CD14-positive monocyte (primary cell): ENCODE measurements at regions not wholly inside any gene's neighbourhood (a gene's known extent, or its start where the extent isn't known, plus 50 kb on each side); places are given as distances from the start of the nearest gene placed in this dataset.

ENCODE experiments used
- DNase-seq, 3 donors: peaks; one replicate each; pipeline ENCODE4 v3.0.0-alpha.2; 2011 to 2022
- H2AFZ ChIP-seq: 2 replicates; pipeline ENCODE4 v1.6.0; 2012; ENCODE audit warnings: mild to moderate bottlenecking, low read depth, low read length, inconsistent platforms; ENCODE audit not compliant: insufficient read depth, poor library complexity, severe bottlenecking
- H3K27ac ChIP-seq, 2 donors: 1 replicate in 1 of 2; 2 replicates in 1 of 2; pipeline ENCODE4 v1.5.1; 2012 to 2013; ENCODE audit warnings: low read length in 2 of 2, control low read depth in 1 of 2, inconsistent platforms in 1 of 2, low read depth in 1 of 2, mild to moderate bottlenecking in 1 of 2
- H3K27me3 ChIP-seq, 2 donors: one replicate each; pipeline versions ENCODE4 v1.6.0 to v1.6.1; 2011 to 2013; ENCODE audit warnings: low read length in 2 of 2; ENCODE audit not compliant: control insufficient read depth in 2 of 2, insufficient read depth in 2 of 2
- H3K36me3 ChIP-seq, 2 donors: replicated peaks in 1 of 2; 1 replicate in 1 of 2; 2 replicates in 1 of 2; pipeline versions ENCODE4 v1.5.1 to v1.6.1; 2012 to 2013; ENCODE audit warnings: low read length in 2 of 2, control low read depth in 1 of 2, inconsistent platforms in 1 of 2, mild to moderate bottlenecking in 1 of 2; ENCODE audit not compliant: insufficient read depth in 2 of 2, control insufficient read depth in 1 of 2
- H3K4me1 ChIP-seq, 2 donors: 1 replicate in 1 of 2; 2 replicates in 1 of 2; pipeline versions ENCODE4 v1.5.1 to v1.6.1; 2012 to 2013; ENCODE audit warnings: low read length in 2 of 2, control low read depth in 1 of 2, inconsistent platforms in 1 of 2, mild to moderate bottlenecking in 1 of 2, moderate library complexity in 1 of 2; ENCODE audit not compliant: insufficient read depth in 2 of 2, control insufficient read depth in 1 of 2
- H3K4me2 ChIP-seq: replicated peaks from 2 replicates; pipeline ENCODE3; 2012; ENCODE audit warnings: low read length, moderate library complexity, mild to moderate bottlenecking; ENCODE audit not compliant: poor library complexity, severe bottlenecking; ENCODE audit errors: extremely low read depth
- H3K4me3 ChIP-seq, 3 experiments: fragments of 200-600 bp in 1 of 3; sonication (generic) in 1 of 3; replicated peaks in 1 of 3; 1 replicate in 2 of 3; 2 replicates in 1 of 3; pipeline ENCODE4 v1.5.1; 2011 to 2013; ENCODE audit warnings: low read length in 3 of 3, mild to moderate bottlenecking in 3 of 3, control low read depth in 2 of 3, low read depth in 2 of 3, inconsistent platforms in 1 of 3, moderate library complexity in 1 of 3
- H3K79me2 ChIP-seq: 2 replicates; pipeline ENCODE4 v1.6.0; 2012; ENCODE audit warnings: mild to moderate bottlenecking, control low read depth, inconsistent platforms, low read length, moderate library complexity; ENCODE audit not compliant: insufficient read depth
- H3K9ac ChIP-seq: 2 replicates; pipeline ENCODE4 v1.6.0; 2017; ENCODE audit warnings: low read length, mild to moderate bottlenecking; ENCODE audit not compliant: insufficient read depth, poor library complexity, severe bottlenecking
- H3K9me3 ChIP-seq, 2 donors: replicated peaks in 1 of 2; 1 replicate in 1 of 2; 2 replicates in 1 of 2; pipeline versions ENCODE4 v1.5.1 to v1.6.1; 2012 to 2013; ENCODE audit warnings: low read length in 2 of 2, control low read depth in 1 of 2; ENCODE audit not compliant: control insufficient read depth in 1 of 2, insufficient read depth in 1 of 2
- H4K20me1 ChIP-seq: 2 replicates; pipeline ENCODE4 v1.6.0; 2012; ENCODE audit warnings: mild to moderate bottlenecking, low read length, control low read depth, moderate library complexity; ENCODE audit not compliant: insufficient read depth
- H3K27ac Mint-ChIP-seq, 7 donors: one replicate each; pipeline ENCODE4 v1.8.0; 2020; ENCODE audit warnings: mild to moderate bottlenecking in 7 of 7, mixed read lengths in 7 of 7, moderate library complexity in 6 of 7, inconsistent platforms in 2 of 7
- H3K27me3 Mint-ChIP-seq, 3 donors: one replicate each; pipeline ENCODE4 v1.8.0; 2021 to 2022; ENCODE audit warnings: low read depth in 3 of 3, mild to moderate bottlenecking in 3 of 3, mixed read lengths in 3 of 3, moderate library complexity in 3 of 3, inconsistent platforms in 1 of 3
- H3K36me3 Mint-ChIP-seq, 2 donors: one replicate each; pipeline ENCODE4 v1.8.0; 2020; ENCODE audit warnings: mixed read lengths in 2 of 2, inconsistent platforms in 1 of 2, mild to moderate bottlenecking in 1 of 2
- H3K4me1 Mint-ChIP-seq: one replicate; pipeline ENCODE4 v1.8.0; 2020; ENCODE audit warnings: mild to moderate bottlenecking, mixed read lengths
- H3K4me3 Mint-ChIP-seq, 2 donors: one replicate each; pipeline ENCODE4 v1.8.0; 2020; ENCODE audit warnings: mild to moderate bottlenecking in 2 of 2, mixed read lengths in 2 of 2, moderate library complexity in 1 of 2
- H3K9me3 Mint-ChIP-seq, 7 donors: one replicate each; pipeline ENCODE4 v1.8.0; 2020 to 2022; ENCODE audit warnings: mixed read lengths in 7 of 7, mild to moderate bottlenecking in 6 of 7, moderate library complexity in 6 of 7, inconsistent platforms in 2 of 7
- CTCF ChIP-seq: fragments of 200-600 bp; IDR thresholded peaks from one replicate; pipeline ENCODE4 v1.8.0; 2022; ENCODE audit warnings: antibody characterized with exemption, mild to moderate bottlenecking
- WGBS: methylation state at CpG from one replicate; pipeline ENCODE4 v1.1.5; 2013; ENCODE audit warnings: missing lambda C conversion rate; ENCODE audit not compliant: insufficient coverage; 5-methylcytosine and 5-hydroxymethylcytosine counted together
- intact Hi-C, 2 donors: fragments of 100-400 bp; cut with micrococcal nuclease; formaldehyde crosslinking; loops; one replicate each; pipeline versions ENCODE4 v1.15.0 to v1.15.1; 2023

GRCh38 chr18:39347701-39348100 is 1782.1 kb upstream of the CELF4 start:
- Histone ChIP-seq H3K4me2 (no peak overlapping the region), H3K27me3 (no peaks in the 10 kb centered on the region), H3K4me1 (peaks cover 3 to 7% of the 10 kb centered on the region in 2 donors), H3K9ac (no peak overlapping the region), H3K27ac (no peak overlapping the region), H4K20me1 (no peaks in the 10 kb centered on the region), H3K9me3 (no peaks in the 10 kb centered on the region), H3K4me3 (no peak overlapping the region), H3K79me2 (no peaks in the 10 kb centered on the region), H2AFZ (no peak overlapping the region), H3K36me3 (no peaks in the 10 kb centered on the region)
- no peak for DNase-seq
- 90% methylated on average over 5 of the region's 5 CpGs for WGBS
- H3K27me3 Mint-ChIP-seq: no peaks in the 10 kb centered on the region
- peaks cover 0 to 2% (median 0%) of the 10 kb centered on the region in 7 donors for H3K9me3 Mint-ChIP-seq
- intact Hi-C loops: no loop called here
- H3K4me1 Mint-ChIP-seq: peaks cover 27% of the 10 kb centered on the region
- no peak overlapping the region for H3K4me3 Mint-ChIP-seq
- no peaks in the 10 kb centered on the region for H3K36me3 Mint-ChIP-seq
- no peak overlapping the region for H3K27ac Mint-ChIP-seq
- TF ChIP-seq CTCF: no peak

GRCh38 chr18:39346916-39347315 is 1781.3 kb upstream of the CELF4 start:
- no peaks in the 10 kb centered on the region for H4K20me1 ChIP-seq
- H3K36me3 Mint-ChIP-seq: no peaks in the 10 kb centered on the region
- WGBS: no CpG with 5 or more reads among the region's 1 CpG

More at GRCh38 chr18:39346916-39347315, 1781.3 kb upstream of the CELF4 start:
- H3K27ac Mint-ChIP-seq: no peak overlapping the region
- Histone ChIP-seq H3K79me2 (no peaks in the 10 kb centered on the region), H3K27ac (no peak overlapping the region), H3K27me3 (no peaks in the 10 kb centered on the region), H3K9me3 (no peaks in the 10 kb centered on the region), H3K9ac (no peak overlapping the region), H3K4me2 (no peak overlapping the region), H2AFZ (no peak overlapping the region), H3K4me3 (no peak overlapping the region), H3K36me3 (no peaks in the 10 kb centered on the region), H3K4me1 (peaks cover 3 to 7% of the 10 kb centered on the region in 2 donors)
- peaks cover 27% of the 10 kb centered on the region for H3K4me1 Mint-ChIP-seq
- no peaks in the 10 kb centered on the region for H3K27me3 Mint-ChIP-seq
- no peak for TF ChIP-seq CTCF
- H3K9me3 Mint-ChIP-seq: peaks cover 0 to 2% (median 0%) of the 10 kb centered on the region in 7 donors
- no peak overlapping the region for H3K4me3 Mint-ChIP-seq
- DNase-seq: no peak
- intact Hi-C loops: no loop called here
